ENCODE measurements at regions not wholly inside any gene's neighbourhood (a gene's known extent, or its start where the extent isn't known, plus 50 kb on each side); places are given as distances from the start of the nearest gene placed in this dataset.

- TF ChIP-seq CTCF (IDR thresholded peaks at IDR 0.05) (no peak), POLR2A (IDR thresholded peaks at IDR 0.05) (no peak)
These were observed 117.0 kb upstream of the SLC14A2 start for GRCh38 chr18:45498287-45498658.

All from right lobe of liver (tissue), 4 donors.